ENCODE measurements at regions not wholly inside any gene's neighbourhood (a gene's known extent, or its start where the extent isn't known, plus 50 kb on each side); places are given as distances from the start of the nearest gene placed in this dataset.
"Not testable (repeated sequence)": the region's sequence is repeated elsewhere in the genome, so short reads cannot be mapped to it uniquely, and the experiment has no call there.

DNA sequence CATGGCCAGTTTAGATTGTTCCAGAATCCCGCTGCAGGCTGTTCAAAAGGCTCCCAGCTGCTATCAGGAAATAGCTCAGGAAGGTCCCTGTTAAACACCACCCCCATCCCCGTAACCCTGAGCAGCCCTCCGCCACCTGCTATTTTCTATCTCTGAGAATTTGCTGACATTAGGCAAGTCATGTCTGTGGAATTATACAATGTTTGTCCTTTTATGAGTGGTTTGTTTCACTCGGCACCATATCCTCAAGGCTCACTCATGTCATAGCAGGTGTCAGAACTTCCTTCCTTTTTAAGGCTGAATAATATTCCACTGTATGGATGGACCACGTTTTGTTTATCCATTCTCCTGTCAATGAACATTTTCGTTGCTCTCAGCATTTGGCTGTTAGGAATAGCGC lies 164.3 kb upstream of the FOXF1 start:
- DNase-seq (ENCODE audit: low spot score): no peak

DNA sequence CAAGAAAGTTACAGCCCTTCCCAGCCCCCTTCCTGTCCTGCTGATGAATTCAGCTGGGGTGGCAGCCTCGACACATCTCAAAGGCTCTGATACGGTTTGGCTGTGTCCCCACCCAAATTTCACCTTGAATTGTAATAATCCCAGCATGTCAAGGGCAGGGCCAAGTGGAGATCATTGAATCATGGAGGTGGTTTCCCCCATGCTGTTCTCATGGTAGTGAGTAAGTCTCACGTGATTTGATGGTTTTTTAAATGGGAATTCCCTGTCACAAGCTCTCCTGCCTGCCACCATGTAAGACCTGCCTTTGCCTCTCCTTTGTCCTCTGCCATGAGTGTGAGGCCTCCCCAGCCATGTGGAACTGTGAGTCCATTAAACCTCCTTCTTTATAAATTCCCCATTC lies 163.2 kb upstream of the FOXF1 start:
- DNase-seq (ENCODE audit: low spot score): no peak

- DNase-seq (ENCODE audit: low spot score): no peak
These were observed 162.3 kb upstream of the FOXF1 start for GRCh38 chr16:86347916-86348555.

DNA sequence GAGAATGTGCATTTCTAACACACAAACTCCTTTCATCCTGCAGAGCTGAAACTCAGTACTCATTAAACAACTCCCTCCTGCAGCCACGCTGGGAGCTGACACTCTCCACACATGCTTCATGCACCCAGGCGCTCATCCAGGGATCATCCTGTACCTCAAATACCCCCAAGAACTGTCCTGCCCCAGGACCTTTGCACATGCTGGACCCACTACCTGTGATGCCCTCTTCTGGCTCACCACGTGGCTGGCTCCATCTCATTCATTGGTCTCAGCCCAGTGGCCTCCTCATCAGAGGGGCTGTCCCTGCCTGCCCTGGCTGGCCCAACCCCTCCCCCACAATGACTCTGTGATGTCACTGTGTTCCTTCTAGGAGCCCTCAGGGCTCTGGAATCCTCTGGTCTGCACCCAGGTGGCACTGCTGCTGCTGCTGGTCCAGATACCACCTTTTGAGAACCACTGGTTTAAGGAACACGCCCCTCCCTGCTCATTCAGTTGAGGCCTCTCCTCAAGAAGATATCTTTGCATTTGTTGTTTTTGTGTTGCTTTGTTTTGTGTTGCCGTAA lies 160.9 kb upstream of the FOXF1 start:
- DNase-seq (ENCODE audit: low spot score): no peak

- no peak for DNase-seq (ENCODE audit: low spot score)
These were observed 160.0 kb upstream of the FOXF1 start for GRCh38 chr16:86350289-86350688.

- no peak for DNase-seq (ENCODE audit: low spot score)
These were observed 159.1 kb upstream of the FOXF1 start for GRCh38 chr16:86351041-86351784.

DNA sequence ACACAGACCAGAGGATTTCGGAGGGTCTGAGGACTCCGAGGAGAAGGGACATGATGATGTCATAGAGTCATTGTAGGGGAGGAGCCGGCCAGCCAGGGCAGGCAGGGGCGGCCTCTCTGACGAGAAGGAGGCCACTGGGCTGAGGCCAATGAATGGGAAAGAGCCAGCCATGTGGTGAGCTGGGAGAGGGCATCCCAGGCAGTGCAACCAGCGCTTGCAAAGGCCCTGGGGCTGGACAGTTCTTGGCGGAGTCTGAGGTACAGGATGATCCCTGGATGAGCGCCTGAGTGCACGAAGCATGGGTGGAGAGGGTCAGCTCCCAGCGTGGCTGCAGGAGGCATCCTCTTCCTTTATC lies 158.6 kb upstream of the FOXF1 start:
- DNase-seq (ENCODE audit: low spot score): not testable (repeated sequence)

- no peak for DNase-seq (ENCODE audit: low spot score)
These were observed 157.2 kb upstream of the FOXF1 start for GRCh38 chr16:86353148-86353547.

GRCh38 chr16:86353948-86354347 lies 156.4 kb upstream of the FOXF1 start:
- DNase-seq (ENCODE audit: low spot score): peak; percentile 82

DNA sequence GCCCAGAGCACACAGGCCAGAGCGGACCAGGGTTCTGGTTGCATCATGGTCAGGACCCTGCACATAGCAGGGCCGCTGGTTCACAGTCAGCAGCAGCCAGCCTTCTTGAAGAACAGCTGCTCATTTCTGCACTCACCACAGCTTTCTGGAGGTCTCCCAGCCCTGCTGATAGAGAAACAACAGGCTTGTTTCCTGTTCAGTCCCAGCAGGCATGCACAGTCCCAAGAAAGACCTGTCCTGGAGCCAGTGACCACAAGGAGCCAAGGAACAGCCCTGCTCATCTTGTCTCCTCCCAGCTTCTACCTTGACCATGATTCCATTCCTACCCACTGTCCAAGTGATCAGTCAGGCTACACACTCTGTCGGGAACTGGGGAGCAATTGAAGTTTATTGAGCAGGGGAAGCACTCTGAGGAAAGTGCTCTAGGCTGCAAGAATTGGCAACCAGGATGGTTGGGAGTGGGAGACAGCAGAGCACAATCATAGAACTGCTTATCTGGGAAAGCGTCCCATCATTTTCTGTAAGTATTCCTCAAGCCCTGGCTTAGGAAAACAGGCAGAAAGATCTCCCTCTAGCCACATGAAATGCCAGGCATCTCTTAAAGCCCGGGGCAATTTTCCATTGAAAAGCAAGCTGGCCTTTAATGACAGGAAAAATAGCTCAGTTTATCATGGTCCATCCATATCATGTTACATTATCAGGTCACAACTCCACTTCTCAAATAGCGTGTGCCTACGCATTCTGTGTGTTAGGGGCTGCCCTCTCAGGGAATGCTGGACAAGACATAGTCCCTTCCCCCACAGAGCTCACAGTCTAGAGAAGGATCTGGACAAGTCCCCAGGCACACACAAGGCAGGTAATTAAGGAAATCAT lies 155.4 kb upstream of the FOXF1 start:
- DNase-seq (ENCODE audit: low spot score): peak; percentile 75

DNA sequence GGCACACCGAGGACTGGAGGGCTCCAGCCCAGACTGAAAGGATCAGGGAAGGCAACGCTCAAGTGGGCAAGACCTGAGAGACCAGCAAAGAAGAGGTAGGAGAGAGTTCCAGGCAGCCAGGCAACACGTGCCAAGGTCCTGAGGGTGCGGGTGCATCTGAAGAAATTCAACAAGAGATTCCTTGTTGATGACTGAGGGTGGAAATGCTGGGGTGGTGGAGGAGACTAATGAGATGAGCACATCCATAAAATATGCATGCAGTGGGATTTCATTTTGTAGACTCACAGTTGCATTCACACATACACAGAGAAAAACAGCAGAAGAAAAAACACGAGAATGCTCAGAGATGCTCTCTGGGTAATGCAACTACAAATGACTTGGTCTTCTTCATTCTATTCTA lies 154.8 kb upstream of the FOXF1 start:
- DNase-seq (ENCODE audit: low spot score): no peak

DNA sequence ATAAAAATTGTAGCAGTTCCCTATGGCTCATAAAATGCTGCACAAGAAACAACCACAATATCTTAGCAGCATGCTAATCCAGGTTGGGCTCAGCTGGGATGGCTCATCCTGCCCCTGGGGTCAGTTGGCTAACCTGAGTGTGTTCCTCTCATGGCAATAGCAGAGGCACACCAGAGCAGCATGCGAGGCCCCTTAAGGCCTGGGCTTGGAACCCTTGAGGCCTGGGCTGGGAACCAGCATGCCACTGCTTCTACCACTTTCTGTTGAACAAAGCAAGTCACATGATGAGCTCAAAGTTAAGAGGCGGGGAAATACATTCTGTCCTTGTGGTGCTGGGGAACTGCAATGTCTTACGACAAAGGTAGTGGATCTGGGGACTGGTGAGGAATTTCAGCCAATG lies 154.4 kb upstream of the FOXF1 start:
- no peak for DNase-seq (ENCODE audit: low spot score)

- no peak for DNase-seq (ENCODE audit: low spot score)
These were observed 153.5 kb upstream of the FOXF1 start for GRCh38 chr16:86356804-86357203.

GRCh38 chr16:86357303-86357702 lies 153.0 kb upstream of the FOXF1 start:
- DNase-seq (ENCODE audit: low spot score): no peak

GRCh38 chr16:86357950-86358349 lies 152.4 kb upstream of the FOXF1 start:
- no peak for DNase-seq (ENCODE audit: low spot score)

DNA sequence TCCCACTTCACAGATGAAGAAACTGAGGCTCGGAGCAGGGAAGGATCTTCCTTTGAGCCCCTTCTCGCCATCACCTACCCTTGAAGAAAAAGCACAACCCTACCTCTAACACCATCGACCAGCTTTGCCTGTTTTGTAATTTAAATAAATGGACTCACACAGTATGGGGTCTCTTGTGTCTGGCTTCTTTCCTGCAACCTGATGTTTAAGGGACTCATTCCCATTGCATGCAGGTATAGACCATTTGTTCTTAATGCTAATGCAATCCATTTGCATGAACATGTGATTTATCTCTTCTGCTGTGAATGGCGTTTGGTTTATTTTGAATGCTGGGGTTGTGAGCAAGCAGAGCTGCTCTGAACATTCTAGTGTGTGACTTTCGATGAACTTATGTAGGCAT lies 150.8 kb upstream of the FOXF1 start:
- DNase-seq (ENCODE audit: low spot score): no peak

GRCh38 chr16:86362155-86362849 lies 148.0 kb upstream of the FOXF1 start:
- DNase-seq (ENCODE audit: low spot score): peak; percentile 84

DNA sequence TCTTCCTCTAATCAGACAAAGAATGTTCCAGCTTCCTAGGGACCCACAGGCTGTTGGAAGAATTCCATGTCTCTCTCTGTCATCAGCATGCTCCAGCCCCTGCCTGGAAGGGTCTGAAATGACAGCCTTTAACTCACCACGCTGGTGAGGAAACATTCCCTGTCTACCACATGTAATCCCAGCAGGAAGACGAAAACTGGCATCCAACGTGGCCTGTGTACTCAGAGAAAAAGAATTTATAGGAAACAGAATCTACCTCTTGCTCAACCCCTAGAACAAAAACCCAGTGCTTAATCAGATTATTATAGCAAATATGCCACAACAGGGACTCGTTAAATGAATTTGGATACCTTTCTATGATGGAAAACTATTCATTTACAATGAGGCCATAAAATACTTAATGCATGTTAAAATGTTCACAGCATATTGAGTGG lies 147.3 kb upstream of the FOXF1 start:
- DNase-seq (ENCODE audit: low spot score): peak; percentile 99

- DNase-seq (ENCODE audit: low spot score): no peak
These were observed 146.3 kb upstream of the FOXF1 start for GRCh38 chr16:86363836-86364618.

DNA sequence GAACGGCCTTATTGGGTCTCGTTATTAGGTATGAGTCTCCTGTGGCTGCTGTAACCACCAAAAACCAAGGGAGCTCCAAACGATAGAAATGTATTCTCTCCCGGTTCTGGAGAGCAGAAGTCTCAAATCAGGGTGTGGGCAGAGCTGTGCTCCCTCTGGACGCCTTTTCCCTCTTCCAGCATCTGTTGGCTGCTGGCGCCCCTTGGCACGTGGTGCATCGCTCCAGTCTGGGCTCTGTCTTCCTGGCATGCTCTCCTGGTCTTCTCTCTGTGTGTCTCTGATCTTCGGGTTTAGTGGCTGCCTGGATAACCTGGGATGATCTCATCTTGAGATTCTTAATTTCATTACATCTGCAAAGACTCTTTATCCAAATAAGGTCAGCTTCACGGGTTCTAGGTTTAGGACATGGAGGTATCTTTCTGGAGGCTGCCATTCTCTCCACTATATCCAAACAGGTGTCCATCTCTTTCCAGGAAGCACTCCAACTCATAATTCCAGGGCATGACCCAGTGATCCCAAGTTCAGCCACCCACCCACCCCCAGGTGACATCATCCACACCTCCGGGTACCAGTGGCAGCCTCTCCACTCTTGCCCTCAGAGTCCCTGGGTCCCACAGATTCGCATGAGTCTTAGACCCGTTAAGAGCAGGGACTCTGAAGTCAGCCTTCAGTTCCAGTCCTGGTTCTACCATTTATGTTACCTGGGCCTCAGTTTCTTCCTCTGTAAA lies 145.5 kb upstream of the FOXF1 start:
- no peak for DNase-seq (ENCODE audit: low spot score)
